Heart right ventricle (tissue), 16 donors: ENCODE measurements at regions not wholly inside any gene's neighbourhood (a gene's known extent, or its start where the extent isn't known, plus 50 kb on each side); places are given as distances from the start of the nearest gene placed in this dataset.

Experiments used
- ATAC-seq, 8 donors: fragments of 200-7000 bp; cut with Tn5 transposase; one replicate each; pipeline ENCODE4 v1.9.1; 2020; ENCODE audit warnings: mild to moderate bottlenecking in 8 of 8, moderate library complexity in 8 of 8, moderate number of reproducible peaks in 1 of 8
- DNase-seq, 2 donors: peaks; one replicate each; pipeline ENCODE4 v3.0.0-alpha.2; 2020
- H3K27ac ChIP-seq, 10 donors: fragments of 200-600 bp; sonication (generic) in 2 of 10; one replicate each; pipeline versions ENCODE4 v1.5.0 to v1.8.0; 2020 to 2022; ENCODE audit warnings: mild to moderate bottlenecking in 3 of 10
- H3K27me3 ChIP-seq, 7 donors: fragments of 200-600 bp; one replicate each; pipeline ENCODE4 v1.8.0; 2021 to 2022; ENCODE audit warnings: mild to moderate bottlenecking in 2 of 7
- H3K36me3 ChIP-seq, 9 donors: fragments of 200-600 bp; sonication (generic) in 1 of 9; one replicate each; pipeline versions ENCODE4 v1.5.0 to v1.8.0; 2020 to 2022; ENCODE audit warnings: mild to moderate bottlenecking in 2 of 9
- H3K4me1 ChIP-seq, 9 donors: fragments of 200-600 bp; sonication (generic) in 1 of 9; one replicate each; pipeline versions ENCODE4 v1.5.0 to v1.8.0; 2020 to 2022; ENCODE audit warnings: mild to moderate bottlenecking in 4 of 9
- H3K4me3 ChIP-seq, 10 donors: fragments of 200-600 bp; sonication (generic) in 2 of 10; one replicate each; pipeline versions ENCODE4 v1.5.0 to v1.8.0; 2020 to 2022; ENCODE audit warnings: mild to moderate bottlenecking in 7 of 10, moderate library complexity in 2 of 10
- H3K9me3 ChIP-seq, 11 donors: fragments of 200-600 bp in 10 of 11; sonication (generic) in 2 of 11; one replicate each; pipeline versions ENCODE4 v1.5.0 to v1.8.0; 2013 to 2022; ENCODE audit warnings: mild to moderate bottlenecking in 2 of 11, control low read depth in 1 of 11, moderate library complexity in 1 of 11
- WGBS, 2 donors: extraction: QIAGEN DNeasy Blood & Tissue Kit; methylation state at CpG; one replicate each; pipeline ENCODE4 v1.1.7; 2013; ENCODE audit warnings: inconsistent platforms in 1 of 2; 5-methylcytosine and 5-hydroxymethylcytosine counted together
- intact Hi-C, 10 donors: fragments of 100-400 bp; cut with DNase I; formaldehyde crosslinking; loops; one replicate each; pipeline versions ENCODE4 v1.11.1 to v1.14.2; 2022
- TF ChIP-seq, protein P1 (sequence below), 9 donors: fragments of 200-600 bp; sonication (generic) in 2 of 9; IDR thresholded peaks; one replicate each; pipeline versions ENCODE4 v1.5.0 to v1.8.0; 2021 to 2022; ENCODE audit warnings: antibody characterized with exemption in 9 of 9, mild to moderate bottlenecking in 5 of 9, moderate library complexity in 1 of 9
- donor health status: Arrhythmogenic right ventricular cardiomyopathy.
- donor health status: ischemic (EF 13 %, LVEDD 7.1; RV severe dilation, severe dysfunction).
- donor health status: healthy with polysubstance abuse.
- donor health status: DM: no; HTN: yes; CAD: no.
- donor health status: DM: no; HTN: no; CAD: no.
- donor health status: ischemic (EF 25% LVEDD 6.9; RV normal size, moderate dysfunction).
- donor health status: ischemic (EF 25% LVEDD 5.7; RV mildly dilated, moderate dysfunction).
- donor health status: healthy.
- donor health status: DM: yes; HTN: yes; CAD: no.
- donor health status: Ischemic cardiomyopathy.
- donor health status: ischemic (EF 35%, LVEDD 5.7; RV mildly dilated, moderate dysfunction).
- donor health status: nonischemic (EF 11% LVEDD 7.7; RV severe dilation, severe dysfunction).
- donor health status: DM: yes; HTN: yes; CAD: no.
- donor health status: PGD.
- donor health status: ischemic (EF 29% LVEDD 5.4; RV normal size, mild dysfunction).
- donor health status: nonischemic (EF 23%, LVEDD 6.1; RV moderate dilation, normal function).

DNA sequence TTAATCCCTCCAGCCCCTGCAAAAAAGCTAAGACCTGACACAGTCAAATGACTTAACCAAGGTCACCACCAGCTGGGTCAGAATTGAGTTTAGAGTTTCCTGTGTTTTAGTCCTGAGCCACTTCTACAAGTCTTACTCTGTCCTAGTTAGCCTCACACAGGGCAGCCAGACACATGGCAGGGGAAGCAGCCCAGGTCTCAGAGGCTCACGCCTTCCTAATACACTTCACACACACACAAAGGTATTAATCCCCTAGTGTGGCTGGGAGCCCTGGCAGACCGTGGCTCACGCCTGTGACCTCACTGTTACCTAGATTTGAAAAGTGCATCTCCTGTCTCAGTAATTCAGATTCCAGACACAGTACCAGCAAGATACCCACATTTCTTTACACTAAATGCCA lies 77.4 kb upstream of the WWC1 start:
- Histone ChIP-seq H3K36me3 (peaks cover 0 to 46% (median 0%) of the 10 kb centered on the region in 9 donors), H3K4me1 (peaks cover 0 to 26% (median 3%) of the 10 kb centered on the region in 9 donors), H3K4me3 (no peak overlapping the region), H3K27me3 (no peaks in the 10 kb centered on the region), H3K9me3 (no peaks in the 10 kb centered on the region), H3K27ac (no peak overlapping the region)
- TF ChIP-seq, protein P1, sequence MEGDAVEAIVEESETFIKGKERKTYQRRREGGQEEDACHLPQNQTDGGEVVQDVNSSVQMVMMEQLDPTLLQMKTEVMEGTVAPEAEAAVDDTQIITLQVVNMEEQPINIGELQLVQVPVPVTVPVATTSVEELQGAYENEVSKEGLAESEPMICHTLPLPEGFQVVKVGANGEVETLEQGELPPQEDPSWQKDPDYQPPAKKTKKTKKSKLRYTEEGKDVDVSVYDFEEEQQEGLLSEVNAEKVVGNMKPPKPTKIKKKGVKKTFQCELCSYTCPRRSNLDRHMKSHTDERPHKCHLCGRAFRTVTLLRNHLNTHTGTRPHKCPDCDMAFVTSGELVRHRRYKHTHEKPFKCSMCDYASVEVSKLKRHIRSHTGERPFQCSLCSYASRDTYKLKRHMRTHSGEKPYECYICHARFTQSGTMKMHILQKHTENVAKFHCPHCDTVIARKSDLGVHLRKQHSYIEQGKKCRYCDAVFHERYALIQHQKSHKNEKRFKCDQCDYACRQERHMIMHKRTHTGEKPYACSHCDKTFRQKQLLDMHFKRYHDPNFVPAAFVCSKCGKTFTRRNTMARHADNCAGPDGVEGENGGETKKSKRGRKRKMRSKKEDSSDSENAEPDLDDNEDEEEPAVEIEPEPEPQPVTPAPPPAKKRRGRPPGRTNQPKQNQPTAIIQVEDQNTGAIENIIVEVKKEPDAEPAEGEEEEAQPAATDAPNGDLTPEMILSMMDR (IDR thresholded peaks at IDR 0.05), result no peak
- intact Hi-C loops, result loop anchor here in 5 of 10 donors (10.0 kb wide), 3 partner anchors 99 to 639 kb away; no protein-coding TSS in a partner anchor
- ATAC-seq (no peak), DNase-seq (no peak)
- WGBS, 2 donors, result 92 to 93% methylated on average over 3 of the region's 3 CpGs

DNA sequence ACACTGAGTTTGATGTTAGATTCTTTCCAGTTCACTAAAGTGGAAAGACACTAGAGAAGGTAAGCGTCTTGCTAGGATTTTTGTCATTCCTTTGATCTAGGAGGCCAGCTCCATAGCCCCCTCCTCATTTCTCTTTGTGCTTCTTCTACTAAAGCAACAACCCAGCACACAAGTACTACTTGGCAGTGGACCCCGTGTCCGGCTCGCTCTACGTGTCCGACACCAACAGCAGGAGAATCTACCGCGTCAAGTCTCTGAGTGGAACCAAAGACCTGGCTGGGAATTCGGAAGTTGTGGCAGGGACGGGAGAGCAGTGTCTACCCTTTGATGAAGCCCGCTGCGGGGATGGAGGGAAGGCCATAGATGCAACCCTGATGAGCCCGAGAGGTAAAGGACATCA lies 76.6 kb upstream of the WWC1 start:
- intact Hi-C loops, result loop anchor here in 8 of 10 donors (5.0 to 10.0 kb wide), 6 partner anchors 93 to 640 kb away; no protein-coding TSS in a partner anchor
- DNase-seq, result no peak
- Histone ChIP-seq H3K27ac (no peak overlapping the region), H3K27me3 (no peaks in the 10 kb centered on the region), H3K4me3 (no peak overlapping the region), H3K36me3 (peaks cover 0 to 46% (median 0%) of the 10 kb centered on the region in 9 donors), H3K4me1 (peaks cover 0 to 24% (median 9%) of the 10 kb centered on the region in 9 donors), H3K9me3 (no peaks in the 10 kb centered on the region)
- TF ChIP-seq, protein P1 (IDR thresholded peaks at IDR 0.05), result no peak
- ATAC-seq, result no peak
- WGBS, 2 donors, result 91 to 93% methylated on average over 13 of the region's 13 CpGs

DNA sequence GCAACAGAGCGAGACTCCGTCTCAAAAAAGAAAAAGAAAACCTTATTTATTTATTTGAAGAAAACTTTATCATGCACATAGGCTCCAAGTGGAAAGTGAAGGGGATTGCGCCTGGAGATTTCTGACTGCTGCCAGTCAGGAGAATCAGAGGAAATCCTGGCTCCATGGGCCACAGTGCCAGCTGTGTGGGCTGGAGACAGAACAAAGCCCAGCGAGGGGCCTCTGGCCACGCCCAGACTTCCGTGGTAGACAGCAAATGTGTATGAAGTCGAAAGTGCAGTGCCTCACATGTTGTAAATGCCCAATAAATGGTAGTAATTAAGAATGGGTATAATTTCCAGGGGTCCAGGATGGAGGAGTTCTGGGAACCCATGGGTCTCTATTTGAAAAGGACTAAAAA lies 75.8 kb upstream of the WWC1 start:
- DNase-seq (no peak), ATAC-seq (no peak)
- WGBS, 2 donors, result 69 to 71% methylated on average over 7 of the region's 7 CpGs
- Histone ChIP-seq H3K36me3 (peaks cover 0 to 46% (median 0%) of the 10 kb centered on the region in 9 donors), H3K4me1 (peaks cover 0 to 22% (median 7%) of the 10 kb centered on the region in 9 donors), H3K27ac (no peak overlapping the region), H3K27me3 (no peaks in the 10 kb centered on the region), H3K9me3 (no peaks in the 10 kb centered on the region), H3K4me3 (no peak overlapping the region)
- intact Hi-C loops, result loop anchor here in 8 of 10 donors (5.0 to 10.0 kb wide), 6 partner anchors 93 to 641 kb away; no protein-coding TSS in a partner anchor
- TF ChIP-seq, protein P1 (IDR thresholded peaks at IDR 0.05), result no peak

DNA sequence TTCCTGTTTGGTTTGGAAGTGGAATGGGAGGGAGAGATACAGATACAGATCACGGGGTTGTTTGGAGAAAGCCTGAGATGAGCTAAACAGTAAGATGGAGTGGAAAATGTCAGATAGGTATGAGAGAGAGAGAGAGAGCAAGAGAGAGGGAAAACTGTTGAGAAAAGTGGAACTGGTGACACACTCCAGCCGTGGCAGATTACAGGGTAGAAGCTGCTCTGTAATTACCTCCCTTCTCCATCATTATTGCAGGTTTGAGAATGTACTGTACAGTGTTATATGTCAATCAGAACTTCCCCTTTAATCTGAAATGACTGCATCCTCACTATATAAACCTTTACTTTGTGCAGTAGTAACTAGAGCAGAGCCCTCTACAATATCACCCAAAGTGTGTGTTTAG lies 74.5 kb upstream of the WWC1 start:
- Histone ChIP-seq H3K27ac (no peak overlapping the region), H3K9me3 (no peaks in the 10 kb centered on the region)
- WGBS, 2 donors, result 59 to 64% methylated on average over 2 of the region's 2 CpGs

More for the DNA sequence above, 74.5 kb upstream of the WWC1 start:
- intact Hi-C loops, result loop anchor here in 8 of 10 donors (5.0 to 10.0 kb wide), 6 partner anchors 95 to 642 kb away; no protein-coding TSS in a partner anchor
- Histone ChIP-seq H3K36me3 (peaks cover 0 to 42% (median 0%) of the 10 kb centered on the region in 9 donors), H3K4me1 (peaks cover 0 to 22% (median 7%) of the 10 kb centered on the region in 9 donors), H3K27me3 (no peaks in the 10 kb centered on the region), H3K4me3 (no peak overlapping the region)
- no peak for DNase-seq
- TF ChIP-seq, protein P1 (IDR thresholded peaks at IDR 0.05), result no peak
- ATAC-seq, result no peak
